HCEC 1CT (cell line): ENCODE measurements at regions not wholly inside any gene's neighbourhood (a gene's known extent, or its start where the extent isn't known, plus 50 kb on each side); places are given as distances from the start of the nearest gene placed in this dataset.
"Not testable (repeated sequence)": the region's sequence is repeated elsewhere in the genome, so short reads cannot be mapped to it uniquely, and the experiment has no call there.

ENCODE experiments used
- DNase-seq: peaks from one replicate; pipeline ENCODE4 v3.0.0-alpha.2; 2017

GRCh38 chr5:145062280-145063062, 772.7 kb downstream of the PRELID2 start:
- DNase-seq = peak; percentile 14

- DNase-seq = peak; percentile 60
These were observed 778.3 kb downstream of the PRELID2 start for GRCh38 chr5:145056800-145057199.

- no peak for DNase-seq
These were observed 785.0 kb downstream of the PRELID2 start for GRCh38 chr5:145050181-145050580.

- DNase-seq = no peak
These were observed 790.2 kb downstream of the PRELID2 start for GRCh38 chr5:145044970-145045369.

- no peak for DNase-seq
These were observed 806.5 kb downstream of the PRELID2 start for GRCh38 chr5:145028626-145029025.

GRCh38 chr5:145027286-145027685, 807.9 kb downstream of the PRELID2 start:
- no peak for DNase-seq

GRCh38 chr5:145025775-145026174, 809.4 kb downstream of the PRELID2 start:
- DNase-seq = no peak

GRCh38 chr5:145015146-145015545, 820.0 kb downstream of the PRELID2 start:
- no peak for DNase-seq

- DNase-seq = no peak
These were observed 821.0 kb downstream of the PRELID2 start for GRCh38 chr5:145014109-145014508.

- DNase-seq = no peak
These were observed 824.3 kb downstream of the PRELID2 start for GRCh38 chr5:145010834-145011233.

- DNase-seq = no peak
These were observed 826.1 kb downstream of the PRELID2 start for GRCh38 chr5:145008876-145009530.

GRCh38 chr5:144994356-144994755, 823.7 kb downstream of the KCTD16 start:
- not testable (repeated sequence) for DNase-seq

- DNase-seq = no peak
These were observed 812.4 kb downstream of the KCTD16 start for GRCh38 chr5:144983101-144983500.

- DNase-seq = no peak
These were observed 809.0 kb downstream of the KCTD16 start for GRCh38 chr5:144979516-144980264.

GRCh38 chr5:144972317-144972716, 801.6 kb downstream of the KCTD16 start:
- DNase-seq = no peak

GRCh38 chr5:144971108-144971850, 800.6 kb downstream of the KCTD16 start:
- DNase-seq = no peak

GRCh38 chr5:144960296-144960695, 789.6 kb downstream of the KCTD16 start:
- DNase-seq = no peak

- no peak for DNase-seq
These were observed 787.3 kb downstream of the KCTD16 start for GRCh38 chr5:144958002-144958401.

- DNase-seq = no peak
These were observed 780.3 kb downstream of the KCTD16 start for GRCh38 chr5:144950996-144951395.

- no peak for DNase-seq
These were observed 776.4 kb downstream of the KCTD16 start for GRCh38 chr5:144947023-144947422.

- DNase-seq = no peak
These were observed 774.8 kb downstream of the KCTD16 start for GRCh38 chr5:144945503-144945902.

- no peak for DNase-seq
These were observed 774.3 kb downstream of the KCTD16 start for GRCh38 chr5:144944936-144945335.

GRCh38 chr5:144941004-144941403, 770.3 kb downstream of the KCTD16 start:
- DNase-seq = no peak
